Retinal pigment epithelial cell (primary cell): ENCODE measurements at regions not wholly inside any gene's neighbourhood (a gene's known extent, or its start where the extent isn't known, plus 50 kb on each side); places are given as distances from the start of the nearest gene placed in this dataset.

ENCODE experiments used
- DNase-seq: peaks from one replicate; pipeline ENCODE4 v3.0.0-alpha.2; 2010; ENCODE audit warnings: low read depth
- H3K4me3 ChIP-seq: 2 replicates; pipeline ENCODE4 v1.5.1; 2011; ENCODE audit warnings: mild to moderate bottlenecking, low read length, control low read depth, moderate library complexity
- CTCF ChIP-seq: conservative IDR thresholded peaks from 2 replicates; pipeline ENCODE4 v1.5.1; 2011; ENCODE audit warnings: low read depth, low read length, control low read depth, inconsistent platforms

- no peak for DNase-seq
- no peak overlapping the region for H3K4me3 ChIP-seq
These were observed 152.5 kb upstream of the ADRA1D start for GRCh38 chr20:4401601-4402000.

GRCh38 chr20:4384961-4385360 lies 135.9 kb upstream of the ADRA1D start:
- DNase-seq: no peak
- no peak for TF ChIP-seq CTCF
- no peak overlapping the region for H3K4me3 ChIP-seq

More at GRCh38 chr20:4401601-4402000, 152.5 kb upstream of the ADRA1D start:
- no peak for TF ChIP-seq CTCF

- DNase-seq: no peak
- TF ChIP-seq CTCF: no peak
- no peak overlapping the region for H3K4me3 ChIP-seq
These were observed 134.9 kb upstream of the ADRA1D start for GRCh38 chr20:4383961-4384360.

- no peak for DNase-seq
- no peak for TF ChIP-seq CTCF
These were observed 126.8 kb upstream of the ADRA1D start for GRCh38 chr20:4375881-4376280.

GRCh38 chr20:4373454-4373853 lies 124.4 kb upstream of the ADRA1D start:
- TF ChIP-seq CTCF: no peak
- H3K4me3 ChIP-seq: no peak overlapping the region
- DNase-seq: no peak

More at GRCh38 chr20:4375881-4376280, 126.8 kb upstream of the ADRA1D start:
- H3K4me3 ChIP-seq: no peak overlapping the region

GRCh38 chr20:4371623-4372251 lies 122.7 kb upstream of the ADRA1D start:
- H3K4me3 ChIP-seq: no peak overlapping the region
- DNase-seq: no peak
- no peak for TF ChIP-seq CTCF

- H3K4me3 ChIP-seq: no peak overlapping the region
- DNase-seq: no peak
- no peak for TF ChIP-seq CTCF
These were observed 121.8 kb upstream of the ADRA1D start for GRCh38 chr20:4370851-4371250.
